Testis (tissue), 2 donors: ENCODE measurements at regions not wholly inside any gene's neighbourhood (a gene's known extent, or its start where the extent isn't known, plus 50 kb on each side); places are given as distances from the start of the nearest gene placed in this dataset.

Source experiments
- DNase-seq: peaks from one replicate; pipeline ENCODE4 v3.0.0-alpha.2; 2019
- H3K27ac ChIP-seq, 2 donors: fragments of 200-600 bp; sonication (generic); one replicate each; pipeline ENCODE4 v1.5.1; 2019
- H3K27me3 ChIP-seq: fragments of 200-600 bp; sonication (generic); one replicate; pipeline ENCODE4 v1.5.1; 2019
- H3K36me3 ChIP-seq: fragments of 200-600 bp; sonication (generic); one replicate; pipeline ENCODE4 v1.5.1; 2017; ENCODE audit warnings: low read depth; ENCODE audit errors: missing control alignments
- H3K4me1 ChIP-seq: fragments of 200-600 bp; sonication (generic); one replicate; pipeline ENCODE4 v1.5.1; 2019
- H3K4me3 ChIP-seq, 2 donors: fragments of 200-600 bp; sonication (generic); one replicate each; pipeline ENCODE4 v1.5.1; 2017 to 2019
- H3K9me3 ChIP-seq: fragments of 200-600 bp; sonication (generic); one replicate; pipeline ENCODE4 v1.5.1; 2017
- POLR2A ChIP-seq: fragments of 450-650 bp; IDR thresholded peaks from one replicate; pipeline ENCODE4 v1.6.1; 2017; ENCODE audit warnings: antibody characterized with exemption, mild to moderate bottlenecking, moderate library complexity
- WGBS, 2 donors: methylation state at CpG; one replicate each; pipeline ENCODE4 v1.1.5; 2018; 5-methylcytosine and 5-hydroxymethylcytosine counted together
- intact Hi-C: fragments of 100-400 bp; cut with DNase I; formaldehyde crosslinking; loops from one replicate; pipeline ENCODE4 v1.15.1; 2023; ENCODE audit warnings: low total_unique reads
- TF ChIP-seq, protein P1 (sequence below), 3 experiments: fragments of 450-650 bp in 2 of 3; fragments of 200-600 bp in 1 of 3; sonication (generic) in 1 of 3; IDR thresholded peaks; one replicate each; pipeline ENCODE4 v1.5.1; 2016 to 2019; ENCODE audit warnings: antibody characterized with exemption in 3 of 3, mild to moderate bottlenecking in 2 of 3, moderate library complexity in 1 of 3

GRCh38 chr4:67218883-67219282 is 326.4 kb downstream of the CENPC start:
- Histone ChIP-seq H3K36me3 (no peaks in the 10 kb centered on the region), H3K4me3 (no peak overlapping the region), H3K4me1 (no peaks in the 10 kb centered on the region), H3K27me3 (no peaks in the 10 kb centered on the region), H3K9me3 (no peaks in the 10 kb centered on the region), H3K27ac (no peak overlapping the region)
- DNase-seq, result no peak
- no peak for TF ChIP-seq POLR2A
- TF ChIP-seq, protein P1, sequence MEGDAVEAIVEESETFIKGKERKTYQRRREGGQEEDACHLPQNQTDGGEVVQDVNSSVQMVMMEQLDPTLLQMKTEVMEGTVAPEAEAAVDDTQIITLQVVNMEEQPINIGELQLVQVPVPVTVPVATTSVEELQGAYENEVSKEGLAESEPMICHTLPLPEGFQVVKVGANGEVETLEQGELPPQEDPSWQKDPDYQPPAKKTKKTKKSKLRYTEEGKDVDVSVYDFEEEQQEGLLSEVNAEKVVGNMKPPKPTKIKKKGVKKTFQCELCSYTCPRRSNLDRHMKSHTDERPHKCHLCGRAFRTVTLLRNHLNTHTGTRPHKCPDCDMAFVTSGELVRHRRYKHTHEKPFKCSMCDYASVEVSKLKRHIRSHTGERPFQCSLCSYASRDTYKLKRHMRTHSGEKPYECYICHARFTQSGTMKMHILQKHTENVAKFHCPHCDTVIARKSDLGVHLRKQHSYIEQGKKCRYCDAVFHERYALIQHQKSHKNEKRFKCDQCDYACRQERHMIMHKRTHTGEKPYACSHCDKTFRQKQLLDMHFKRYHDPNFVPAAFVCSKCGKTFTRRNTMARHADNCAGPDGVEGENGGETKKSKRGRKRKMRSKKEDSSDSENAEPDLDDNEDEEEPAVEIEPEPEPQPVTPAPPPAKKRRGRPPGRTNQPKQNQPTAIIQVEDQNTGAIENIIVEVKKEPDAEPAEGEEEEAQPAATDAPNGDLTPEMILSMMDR (IDR thresholded peaks at IDR 0.05), result no peak
- 89 to 94% methylated on average over 1 of the region's 1 CpG for WGBS, 2 donors
- intact Hi-C loops, result no loop called here

- Histone ChIP-seq H3K27me3 (no peaks in the 10 kb centered on the region), H3K4me3 (no peak overlapping the region), H3K4me1 (no peaks in the 10 kb centered on the region), H3K9me3 (no peaks in the 10 kb centered on the region), H3K27ac (no peak overlapping the region), H3K36me3 (no peaks in the 10 kb centered on the region)
- 59 to 62% methylated on average over 5 of the region's 5 CpGs for WGBS, 2 donors
- DNase-seq, result no peak
- intact Hi-C loops, result no loop called here
- no peak for TF ChIP-seq POLR2A
- TF ChIP-seq, protein P1 (IDR thresholded peaks at IDR 0.05), result no peak
These were observed 337.3 kb downstream of the CENPC start for GRCh38 chr4:67207941-67208441.

- no peak overlapping the region for H3K27ac ChIP-seq
- TF ChIP-seq POLR2A, result no peak
- H3K27me3 ChIP-seq, result no peaks in the 10 kb centered on the region
- DNase-seq, result no peak
- H3K4me1 ChIP-seq, result no peaks in the 10 kb centered on the region
- no peak overlapping the region for H3K4me3 ChIP-seq
- H3K9me3 ChIP-seq, result no peaks in the 10 kb centered on the region
- intact Hi-C loops, result no loop called here
- H3K36me3 ChIP-seq, result no peaks in the 10 kb centered on the region
These were observed 340.9 kb downstream of the CENPC start for GRCh38 chr4:67204441-67204840.

GRCh38 chr4:67201334-67201733 is 344.0 kb downstream of the CENPC start:
- H3K27ac ChIP-seq, result no peak overlapping the region
- no peak overlapping the region for H3K4me3 ChIP-seq
- H3K9me3 ChIP-seq, result no peaks in the 10 kb centered on the region
- intact Hi-C loops, result no loop called here
- no peak for DNase-seq
- H3K27me3 ChIP-seq, result no peaks in the 10 kb centered on the region
- H3K36me3 ChIP-seq, result no peaks in the 10 kb centered on the region
- H3K4me1 ChIP-seq, result no peaks in the 10 kb centered on the region
- TF ChIP-seq POLR2A, result no peak
- TF ChIP-seq, protein P1 (IDR thresholded peaks at IDR 0.05), result no peak
- WGBS, 2 donors, result 64 to 89% methylated on average over 3 of the region's 3 CpGs

DNA sequence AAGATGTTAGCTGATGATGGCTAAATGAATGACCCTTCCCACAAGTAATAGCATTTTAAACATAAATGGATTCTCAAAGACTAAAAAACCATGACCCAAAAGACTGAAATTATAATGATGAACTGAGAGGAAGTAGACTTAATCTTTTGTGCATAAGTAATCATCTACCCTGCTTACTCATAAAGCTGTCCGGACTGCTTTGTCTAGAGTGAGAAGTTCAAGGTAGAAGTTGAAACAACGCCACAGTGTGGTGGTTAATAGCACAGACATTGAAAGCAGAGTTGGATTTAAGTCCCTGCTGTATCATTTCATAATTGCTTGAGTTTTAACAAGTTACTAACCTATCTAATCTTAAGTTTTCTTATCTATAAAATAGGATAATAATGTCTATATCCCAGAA is 346.6 kb downstream of the CENPC start:
- peak; percentile 24 for DNase-seq
- no peak overlapping the region for H3K27ac ChIP-seq
- H3K27me3 ChIP-seq, result no peaks in the 10 kb centered on the region
- 20 to 36% methylated on average over 2 of the region's 2 CpGs for WGBS, 2 donors
- no peaks in the 10 kb centered on the region for H3K4me1 ChIP-seq
- TF ChIP-seq, protein P1 (IDR thresholded peaks at IDR 0.05), result peak in 2 of 3 experiments; percentile 14 to 18
- TF ChIP-seq POLR2A, result no peak
- no peaks in the 10 kb centered on the region for H3K36me3 ChIP-seq
- H3K9me3 ChIP-seq, result no peaks in the 10 kb centered on the region
- H3K4me3 ChIP-seq, result no peak overlapping the region
- intact Hi-C loops, result no loop called here
